Right ventricle myocardium inferior (tissue), 1 donor: ENCODE measurements at regions not wholly inside any gene's neighbourhood (a gene's known extent, or its start where the extent isn't known, plus 50 kb on each side); places are given as distances from the start of the nearest gene placed in this dataset.
A peak's percentile ranks its signal among the peaks of the same experiment; 100 is the strongest.
"Not testable (repeated sequence)": the region's sequence is repeated elsewhere in the genome, so short reads cannot be mapped to it uniquely, and the experiment has no call there.

Experiments used
- ATAC-seq: fragments of 200-7000 bp; cut with Tn5 transposase; one replicate; pipeline ENCODE4 v1.9.1; 2020; ENCODE audit warnings: mild to moderate bottlenecking, moderate library complexity
- DNase-seq: peaks from one replicate; pipeline ENCODE4 v3.0.0; 2021; ENCODE audit errors: missing footprints
- intact Hi-C: fragments of 100-400 bp; cut with DNase I; formaldehyde crosslinking; loops from one replicate; pipeline ENCODE4 v1.11.0; 2022
- donor health status: DM: no; HTN: yes; CAD: no; lungs with severe emphysema.

GRCh38 chr3:73269126-73269525 lies 207.7 kb downstream of the EBLN2 start:
- ATAC-seq, intact Hi-C loops, DNase-seq: not testable (repeated sequence)

GRCh38 chr3:73270839-73271483 lies 209.5 kb downstream of the EBLN2 start:
- ATAC-seq: no peak
- intact Hi-C loops: no loop called here
- no peak for DNase-seq

- intact Hi-C loops: no loop called here
- DNase-seq (no peak), ATAC-seq (no peak)
Measured at GRCh38 chr3:73273341-73273740, 211.9 kb downstream of the EBLN2 start.

GRCh38 chr3:73280746-73281145 lies 219.3 kb downstream of the EBLN2 start:
- intact Hi-C loops: no loop called here
- ATAC-seq: no peak
- DNase-seq: no peak

- intact Hi-C loops: no loop called here
- ATAC-seq (no peak), DNase-seq (no peak)
Measured at GRCh38 chr3:73284472-73284871, 223.0 kb downstream of the EBLN2 start.

GRCh38 chr3:73291541-73291940 lies 230.1 kb downstream of the EBLN2 start:
- no peak for DNase-seq
- intact Hi-C loops: no loop called here
- ATAC-seq: no peak

- ATAC-seq: no peak
- intact Hi-C loops: no loop called here
- DNase-seq: no peak
Measured at GRCh38 chr3:73292220-73292619, 230.8 kb downstream of the EBLN2 start.

- no peak for DNase-seq
- no peak for ATAC-seq
- intact Hi-C loops: no loop called here
Measured at GRCh38 chr3:73294537-73294936, 233.1 kb downstream of the EBLN2 start.

- intact Hi-C loops: no loop called here
- ATAC-seq: no peak
- DNase-seq: no peak
Measured at GRCh38 chr3:73295876-73296635, 234.6 kb downstream of the EBLN2 start.

GRCh38 chr3:73296859-73297258 lies 235.4 kb downstream of the EBLN2 start:
- ATAC-seq: no peak
- intact Hi-C loops: no loop called here

GRCh38 chr3:73298243-73299183 lies 237.1 kb downstream of the EBLN2 start:
- no peak for ATAC-seq
- no peak for DNase-seq
- intact Hi-C loops: no loop called here

More at GRCh38 chr3:73296859-73297258, 235.4 kb downstream of the EBLN2 start:
- DNase-seq: no peak

GRCh38 chr3:73299184-73299691 lies 237.8 kb downstream of the EBLN2 start:
- no peak for ATAC-seq
- no peak for DNase-seq
- intact Hi-C loops: no loop called here

GRCh38 chr3:73314151-73314951 lies 252.9 kb downstream of the EBLN2 start:
- ATAC-seq (no peak), DNase-seq (no peak)
- intact Hi-C loops: no loop called here

- ATAC-seq (no peak), DNase-seq (no peak)
- intact Hi-C loops: no loop called here
Measured at GRCh38 chr3:73315706-73316105, 254.2 kb downstream of the EBLN2 start.

GRCh38 chr3:73319179-73319769 lies 257.8 kb downstream of the EBLN2 start:
- DNase-seq (no peak), ATAC-seq (peak; percentile 61)
- intact Hi-C loops: no loop called here

GRCh38 chr3:73321286-73321999 lies 260.0 kb downstream of the EBLN2 start:
- DNase-seq (no peak), ATAC-seq (no peak)
- intact Hi-C loops: no loop called here
